PC-3 (cell line): ENCODE measurements at regions not wholly inside any gene's neighbourhood (a gene's known extent, or its start where the extent isn't known, plus 50 kb on each side); places are given as distances from the start of the nearest gene placed in this dataset.

Experiments used
- EZH2 ChIP-seq: fragments of 300-600 bp; sonication (generic); IDR thresholded peaks from one replicate; pipeline ENCODE4 v1.6.1; 2017; ENCODE audit warnings: antibody characterized with exemption, mild to moderate bottlenecking, low read length; ENCODE audit not compliant: unreplicated experiment
- EZH2phosphoT487 ChIP-seq: fragments of 300-600 bp; sonication (generic); IDR thresholded peaks from 2 replicates; pipeline ENCODE4 v1.6.1; 2018; ENCODE audit warnings: mild to moderate bottlenecking, antibody characterized with exemption, low read length, borderline replicate concordance
- TF ChIP-seq, protein P1 (sequence below): fragments of 300-600 bp; sonication (generic); conservative IDR thresholded peaks from 2 replicates; pipeline ENCODE4 v1.5.1; 2017; ENCODE audit warnings: antibody characterized with exemption, low read depth, mild to moderate bottlenecking, low read length

DNA sequence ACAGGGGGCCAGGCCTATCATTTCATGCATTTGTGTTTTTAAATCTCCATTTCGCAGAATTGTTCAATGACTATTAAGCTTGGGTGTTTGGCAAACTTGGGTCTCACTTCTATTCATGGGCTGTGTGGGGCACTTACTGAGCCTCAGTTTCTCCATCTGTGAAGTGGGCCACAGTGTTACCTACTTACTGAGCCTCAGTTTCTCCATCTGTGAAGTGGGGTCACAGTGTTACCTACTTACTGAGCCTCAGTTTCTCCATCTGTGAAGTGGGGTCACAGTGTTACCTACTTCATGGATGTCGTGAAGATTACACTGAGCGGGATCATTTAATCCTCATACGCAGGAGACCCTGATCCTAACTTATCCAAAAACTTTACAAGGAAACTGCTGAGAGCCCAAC is 115.1 kb upstream of the STX18 start:
- TF ChIP-seq, protein P1, sequence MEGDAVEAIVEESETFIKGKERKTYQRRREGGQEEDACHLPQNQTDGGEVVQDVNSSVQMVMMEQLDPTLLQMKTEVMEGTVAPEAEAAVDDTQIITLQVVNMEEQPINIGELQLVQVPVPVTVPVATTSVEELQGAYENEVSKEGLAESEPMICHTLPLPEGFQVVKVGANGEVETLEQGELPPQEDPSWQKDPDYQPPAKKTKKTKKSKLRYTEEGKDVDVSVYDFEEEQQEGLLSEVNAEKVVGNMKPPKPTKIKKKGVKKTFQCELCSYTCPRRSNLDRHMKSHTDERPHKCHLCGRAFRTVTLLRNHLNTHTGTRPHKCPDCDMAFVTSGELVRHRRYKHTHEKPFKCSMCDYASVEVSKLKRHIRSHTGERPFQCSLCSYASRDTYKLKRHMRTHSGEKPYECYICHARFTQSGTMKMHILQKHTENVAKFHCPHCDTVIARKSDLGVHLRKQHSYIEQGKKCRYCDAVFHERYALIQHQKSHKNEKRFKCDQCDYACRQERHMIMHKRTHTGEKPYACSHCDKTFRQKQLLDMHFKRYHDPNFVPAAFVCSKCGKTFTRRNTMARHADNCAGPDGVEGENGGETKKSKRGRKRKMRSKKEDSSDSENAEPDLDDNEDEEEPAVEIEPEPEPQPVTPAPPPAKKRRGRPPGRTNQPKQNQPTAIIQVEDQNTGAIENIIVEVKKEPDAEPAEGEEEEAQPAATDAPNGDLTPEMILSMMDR, result no peak
- TF ChIP-seq EZH2phosphoT487, result no peak
- no peak for TF ChIP-seq EZH2
